ENCODE measurements at regions not wholly inside any gene's neighbourhood (a gene's known extent, or its start where the extent isn't known, plus 50 kb on each side); places are given as distances from the start of the nearest gene placed in this dataset.
"Not testable (repeated sequence)": the region's sequence is repeated elsewhere in the genome, so short reads cannot be mapped to it uniquely, and the experiment has no call there.

DNA sequence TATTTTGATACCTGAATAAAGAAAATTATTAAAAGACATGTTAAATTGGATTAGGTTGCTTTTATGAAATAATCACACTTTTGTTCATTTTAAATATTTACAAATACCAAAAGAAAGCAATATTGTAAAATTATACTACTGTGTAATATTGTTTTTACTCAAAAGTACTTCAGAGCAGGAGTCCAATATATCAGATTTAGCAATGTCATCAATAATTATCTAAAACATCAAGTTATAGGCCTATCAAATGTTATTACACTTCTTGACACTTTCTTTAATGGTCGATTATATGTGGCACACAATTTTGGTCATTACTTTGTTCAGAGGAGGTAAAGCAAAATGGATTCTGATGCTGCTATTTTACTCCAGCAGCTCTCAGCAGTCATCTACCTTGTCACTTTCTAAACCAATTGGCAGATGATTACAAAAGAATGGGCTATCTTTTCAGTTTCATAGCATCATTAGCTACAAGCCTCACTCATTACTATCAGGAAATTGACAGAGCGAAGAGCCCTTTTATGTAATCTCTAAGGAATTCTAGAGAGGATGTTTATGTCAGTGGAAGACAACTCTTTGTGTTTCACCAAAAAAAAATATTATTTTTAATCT lies 318.6 kb downstream of the PLOD2 start:
- DNase-seq (ENCODE audit: low read depth): no peak

- no peak for DNase-seq (ENCODE audit: low read depth)
Observed at GRCh38 chr3:145843561-145843960, 317.4 kb downstream of the PLOD2 start.

- DNase-seq (ENCODE audit: low read depth): peak; percentile 34
Observed at GRCh38 chr3:145849115-145849514, 311.9 kb downstream of the PLOD2 start.

DNA sequence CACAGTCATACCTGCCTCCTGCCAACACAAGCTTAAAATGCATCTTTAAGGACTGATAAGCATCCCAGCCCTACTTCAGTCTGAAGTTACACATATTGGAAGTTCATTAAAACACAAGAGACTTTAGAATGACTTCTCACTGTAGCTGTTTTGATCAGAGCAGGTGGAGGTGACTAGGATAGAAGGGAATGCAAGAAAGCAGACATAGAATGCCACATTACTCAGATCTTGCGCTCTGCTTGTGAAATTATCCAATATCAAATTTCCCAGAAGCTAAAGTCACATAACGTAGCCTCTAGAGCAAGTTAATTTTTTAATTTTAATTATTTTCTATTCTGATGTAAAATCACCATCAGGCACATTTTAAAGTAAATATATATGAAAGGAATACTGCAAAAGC lies 306.5 kb downstream of the PLOD2 start:
- DNase-seq (ENCODE audit: low read depth): no peak

DNA sequence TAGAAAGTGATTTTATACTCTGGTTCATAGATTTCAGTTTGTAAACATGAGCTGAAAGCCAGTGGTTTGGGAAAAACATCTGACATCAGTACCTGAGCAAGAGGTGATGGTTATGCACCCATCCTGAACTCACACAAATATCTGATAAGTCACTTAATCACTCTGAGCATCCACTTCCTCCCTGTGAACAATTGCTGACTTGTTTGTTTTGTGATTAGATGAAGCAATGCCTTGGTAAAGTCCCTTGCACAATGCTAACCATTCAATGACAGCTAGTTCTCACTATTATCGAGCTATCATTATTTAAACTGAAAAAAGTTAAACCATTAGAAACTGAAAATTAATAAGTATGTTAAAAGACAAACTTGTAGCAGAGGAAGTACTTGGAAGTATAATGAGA lies 303.0 kb downstream of the PLOD2 start:
- no peak for DNase-seq (ENCODE audit: low read depth)

GRCh38 chr3:145864336-145864735 lies 296.6 kb downstream of the PLOD2 start:
- DNase-seq (ENCODE audit: low read depth): no peak

- no peak for DNase-seq (ENCODE audit: low read depth)
Observed at GRCh38 chr3:145865399-145866018, 295.5 kb downstream of the PLOD2 start.

DNA sequence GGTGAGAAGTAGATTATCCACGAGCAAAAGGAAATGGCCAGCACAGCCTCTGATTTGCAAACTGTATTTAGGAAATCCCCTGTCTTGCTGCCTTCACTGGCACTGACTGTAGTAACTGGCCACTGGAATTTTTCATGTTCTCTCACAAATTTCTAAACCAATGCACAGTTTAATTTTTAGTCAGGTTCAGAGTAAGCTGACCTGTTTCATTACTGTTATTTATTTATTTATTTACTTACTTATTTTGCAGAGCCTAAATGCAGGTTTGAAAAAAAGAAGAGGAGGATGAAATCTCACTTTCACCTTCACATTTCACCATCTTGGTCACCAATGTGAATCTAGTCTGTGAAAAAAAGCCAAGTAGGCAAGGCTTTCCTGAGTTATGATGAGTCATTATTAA lies 291.0 kb downstream of the PLOD2 start:
- DNase-seq (ENCODE audit: low read depth): no peak

DNA sequence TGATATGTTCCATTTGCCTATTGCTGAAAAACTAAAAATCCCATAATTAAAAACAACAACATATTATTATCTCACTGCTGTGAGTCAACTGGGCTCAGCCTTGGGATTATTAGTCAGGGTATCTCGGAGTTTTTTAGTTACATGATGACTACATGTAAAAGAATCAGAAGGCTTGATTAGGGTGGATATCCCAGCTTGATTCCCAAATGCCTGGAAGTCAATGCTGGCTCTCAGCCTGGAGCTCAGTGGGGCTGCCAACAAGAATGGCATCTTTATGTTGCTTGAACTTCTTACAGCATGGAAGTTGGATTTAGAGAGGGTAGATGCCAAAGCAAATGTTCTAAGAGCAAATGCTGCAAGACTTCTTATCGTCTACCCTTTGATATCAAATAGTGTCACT lies 278.5 kb downstream of the PLOD2 start:
- DNase-seq (ENCODE audit: low read depth): peak; percentile 13

DNA sequence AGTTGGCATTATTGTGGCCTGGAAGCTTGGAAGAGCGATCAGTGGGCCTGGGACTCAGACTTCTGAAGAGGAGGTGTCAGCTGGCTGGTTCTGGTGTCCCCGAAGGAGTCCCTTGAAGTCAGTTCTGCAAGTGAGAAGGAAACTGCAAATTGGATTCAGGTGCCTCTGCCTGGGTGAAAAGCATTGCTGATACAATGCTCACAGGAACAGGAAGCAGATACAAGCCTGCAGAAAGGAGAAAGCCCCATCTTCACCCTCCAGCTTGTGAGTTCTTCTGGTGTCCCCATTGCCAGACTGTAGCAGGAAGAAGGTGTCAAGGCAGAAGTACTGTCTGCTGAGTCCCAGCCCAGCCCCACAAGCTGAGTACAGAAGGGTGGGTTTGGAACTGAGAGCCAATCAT lies 271.3 kb downstream of the PLOD2 start:
- DNase-seq (ENCODE audit: low read depth): no peak

DNA sequence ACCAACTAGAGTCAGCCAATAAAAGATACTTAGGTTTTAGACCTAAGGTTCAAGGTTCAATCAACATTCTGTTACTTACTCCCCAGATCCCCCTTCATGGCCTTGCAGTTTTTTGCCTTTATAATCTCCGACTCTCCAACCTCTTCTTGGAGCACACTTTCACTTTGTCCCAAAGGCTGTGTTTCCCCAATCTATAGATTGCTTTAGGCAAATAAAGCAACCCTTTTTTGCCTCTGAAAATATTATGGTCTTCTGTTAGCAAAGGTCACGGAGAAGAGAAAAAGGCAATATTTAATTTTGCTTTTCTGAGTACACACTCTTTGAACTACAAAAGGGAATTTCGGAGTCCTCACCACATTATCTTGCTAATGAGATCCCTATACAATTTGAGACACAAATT lies 268.1 kb downstream of the PLOD2 start:
- DNase-seq (ENCODE audit: low read depth): no peak

- DNase-seq (ENCODE audit: low read depth): no peak
Observed at GRCh38 chr3:145893331-145893730, 267.7 kb downstream of the PLOD2 start.

DNA sequence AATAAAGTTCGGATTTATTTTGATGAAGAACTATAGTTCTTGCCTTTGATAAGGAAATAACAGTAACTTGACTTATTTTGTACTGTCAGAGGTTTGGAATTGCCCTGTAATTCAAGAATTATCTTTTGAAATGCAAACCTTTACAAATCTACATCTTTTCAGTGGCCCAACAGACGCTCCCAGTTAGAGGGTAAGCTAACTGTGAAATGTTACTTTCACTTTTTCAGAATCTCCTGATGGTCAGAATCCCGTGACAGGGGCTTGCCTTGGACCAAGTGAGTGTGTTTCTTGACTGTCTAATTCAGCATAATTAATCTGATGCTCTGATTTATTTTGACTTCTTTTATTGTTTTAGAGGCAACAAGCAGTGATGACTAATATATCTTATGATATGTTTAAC lies 262.5 kb downstream of the PLOD2 start:
- DNase-seq (ENCODE audit: low read depth): peak; percentile 26

GRCh38 chr3:145899241-145899640 lies 261.7 kb downstream of the PLOD2 start:
- no peak for DNase-seq (ENCODE audit: low read depth)

DNA sequence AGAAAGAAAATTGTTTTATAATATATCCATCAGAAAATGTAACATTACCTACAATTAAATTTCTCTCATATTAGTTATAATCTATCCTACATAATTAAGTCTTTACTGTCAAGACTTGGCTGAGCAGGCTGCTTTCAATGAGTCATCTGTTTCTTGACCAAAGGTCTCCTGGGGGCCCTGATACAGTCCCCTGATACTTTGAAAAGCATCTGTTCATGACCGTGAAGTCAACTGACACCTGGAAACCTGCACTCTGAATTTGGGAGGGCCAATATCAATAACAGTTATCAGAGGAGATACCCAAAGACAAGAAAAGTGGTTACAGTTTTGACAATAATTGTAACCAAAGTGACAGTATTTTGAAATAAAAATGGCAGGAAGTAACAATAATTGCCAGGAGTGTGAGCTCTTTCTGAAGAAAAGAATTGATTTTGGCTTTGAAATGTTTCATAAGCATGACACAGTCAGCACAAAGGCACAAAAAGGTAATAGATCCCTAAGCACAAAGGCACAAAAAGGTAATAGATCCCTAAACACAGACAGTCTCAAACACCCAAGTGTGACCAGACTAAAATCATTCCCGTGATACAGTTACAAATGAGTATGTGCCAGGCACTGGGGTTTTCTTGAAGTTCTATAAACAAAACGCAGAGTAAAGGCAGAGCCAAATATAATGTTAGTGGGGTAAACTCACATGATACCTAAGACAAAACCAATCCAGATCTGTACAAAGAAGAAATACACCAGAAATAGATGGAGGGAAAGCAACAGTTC lies 260.7 kb downstream of the PLOD2 start:
- no peak for DNase-seq (ENCODE audit: low read depth)

DNA sequence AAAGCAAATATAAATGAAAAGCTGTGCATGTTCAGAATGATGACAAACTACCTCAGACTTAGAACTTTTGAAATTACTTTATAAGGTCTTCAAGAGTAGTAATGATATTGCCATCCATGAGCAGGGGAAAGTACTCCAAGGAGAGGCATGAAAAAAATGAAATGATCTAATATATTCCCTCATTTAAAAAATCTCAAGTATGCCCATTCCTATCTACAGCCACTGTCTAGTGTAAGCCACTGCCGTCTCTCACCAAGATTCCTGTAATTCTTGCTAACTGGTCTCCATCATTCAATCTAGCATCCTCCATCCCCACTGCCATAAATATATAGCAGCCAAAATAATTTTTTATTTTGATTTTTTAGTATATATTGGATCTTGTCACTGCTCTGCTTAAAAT lies 258.8 kb downstream of the PLOD2 start:
- DNase-seq (ENCODE audit: low read depth): peak; percentile 37

GRCh38 chr3:145903472-145904013 lies 257.4 kb downstream of the PLOD2 start:
- no peak for DNase-seq (ENCODE audit: low read depth)

GRCh38 chr3:145904138-145904537 lies 256.8 kb downstream of the PLOD2 start:
- no peak for DNase-seq (ENCODE audit: low read depth)

GRCh38 chr3:145906301-145906700 lies 254.7 kb downstream of the PLOD2 start:
- no peak for DNase-seq (ENCODE audit: low read depth)

- DNase-seq (ENCODE audit: low read depth): no peak
Observed at GRCh38 chr3:145906755-145907154, 254.2 kb downstream of the PLOD2 start.

- DNase-seq (ENCODE audit: low read depth): no peak
Observed at GRCh38 chr3:145911016-145911415, 250.0 kb downstream of the PLOD2 start.

DNA sequence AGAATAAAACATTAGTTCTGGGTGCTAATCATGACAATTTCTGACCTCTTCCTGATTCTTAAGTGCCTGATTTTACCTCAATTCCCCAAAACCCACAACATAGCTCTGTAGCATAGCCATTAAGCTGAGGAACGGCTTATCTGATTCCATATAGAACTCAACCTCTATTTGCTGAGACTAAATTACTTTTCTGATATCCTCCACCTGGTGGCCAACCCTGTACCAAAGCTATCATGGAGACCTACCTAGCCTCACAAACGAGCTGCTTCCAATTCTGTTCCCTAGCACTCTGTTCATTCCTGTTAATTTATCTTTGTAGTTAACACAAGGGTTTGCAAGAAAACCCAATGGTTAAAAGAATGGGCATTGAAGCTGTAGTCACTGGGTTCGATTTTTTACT lies 245.2 kb downstream of the PLOD2 start:
- DNase-seq (ENCODE audit: low read depth): no peak

GRCh38 chr3:145927736-145928135 lies 233.2 kb downstream of the PLOD2 start:
- DNase-seq (ENCODE audit: low read depth): not testable (repeated sequence)
